Gastrocnemius medialis (tissue), 4 donors: ENCODE measurements at regions not wholly inside any gene's neighbourhood (a gene's known extent, or its start where the extent isn't known, plus 50 kb on each side); places are given as distances from the start of the nearest gene placed in this dataset.

Source experiments
- ATAC-seq, 2 donors: fragments of 150-250 bp; one replicate each; pipeline ENCODE4 v1.9.1; 2016
- DNase-seq, 2 donors: peaks; one replicate each; pipeline ENCODE4 v3.0.0-alpha.2; 2019
- H3K27ac ChIP-seq, 4 donors: fragments of 200-600 bp; sonication (generic); 1 replicate in 1 of 4; 2 replicates in 3 of 4; pipeline ENCODE4 v1.5.1; 2016 to 2018; ENCODE audit warnings: mild to moderate bottlenecking in 2 of 4, moderate library complexity in 1 of 4
- H3K27me3 ChIP-seq, 3 donors: fragments of 200-600 bp; sonication (generic) in 2 of 3; 1 replicate in 1 of 3; 2 replicates in 2 of 3; pipeline versions ENCODE4 v1.5.1 to v1.6.0; 2016 to 2019; ENCODE audit warnings: mild to moderate bottlenecking in 1 of 3, moderate library complexity in 1 of 3
- H3K36me3 ChIP-seq, 2 donors: fragments of 200-600 bp; sonication (generic) in 1 of 2; one replicate each; pipeline ENCODE4 v1.5.1; 2017 to 2018
- H3K4me1 ChIP-seq, 2 donors: fragments of 200-600 bp; sonication (generic) in 1 of 2; one replicate each; pipeline ENCODE4 v1.5.1; 2016 to 2017; ENCODE audit warnings: mild to moderate bottlenecking in 2 of 2
- H3K4me3 ChIP-seq, 4 donors: fragments of 200-600 bp; sonication (generic) in 3 of 4; 1 replicate in 1 of 4; 2 replicates in 3 of 4; pipeline ENCODE4 v1.5.1; 2016 to 2019; ENCODE audit warnings: mild to moderate bottlenecking in 2 of 4
- H3K9me3 ChIP-seq, 3 donors: fragments of 200-600 bp; sonication (generic) in 2 of 3; 1 replicate in 1 of 3; 2 replicates in 2 of 3; pipeline ENCODE4 v1.5.1; 2016 to 2019
- POLR2A ChIP-seq, 2 donors: fragments of 450-650 bp; IDR thresholded peaks; one replicate each; pipeline ENCODE4 v1.6.1; 2017; ENCODE audit warnings: antibody characterized with exemption in 2 of 2, mild to moderate bottlenecking in 2 of 2, moderate library complexity in 2 of 2
- in situ Hi-C, 4 donors: fragments of 200-750 bp; cut with MboI; loops; one replicate each; pipeline versions ENCODE4 v1.15.0 to v1.8.0; 2017; ENCODE audit warnings: low sequenced_read_pairs in 4 of 4
- intact Hi-C: fragments of 100-400 bp; cut with DNase I; formaldehyde crosslinking; loops from one replicate; pipeline ENCODE4 v1.15.1; 2023; ENCODE audit warnings: low total_unique reads
- TF ChIP-seq, protein P1 (sequence below), 5 experiments: fragments of 450-650 bp in 3 of 5; fragments of 200-600 bp in 2 of 5; sonication (generic) in 2 of 5; IDR thresholded peaks in 4 of 5; conservative IDR thresholded peaks in 1 of 5; 1 replicate in 4 of 5; 2 replicates in 1 of 5; pipeline ENCODE4 v1.5.1; 2016 to 2019; ENCODE audit warnings: antibody characterized with exemption in 5 of 5, mild to moderate bottlenecking in 3 of 5, moderate library complexity in 3 of 5

GRCh38 chr10:43859016-43859525 is 210.4 kb upstream of the ZNF32 start:
- no peak for DNase-seq
- no peaks in the 10 kb centered on the region for H3K9me3 ChIP-seq
- no peak for TF ChIP-seq POLR2A (IDR thresholded peaks at IDR 0.05)
- TF ChIP-seq, protein P1, sequence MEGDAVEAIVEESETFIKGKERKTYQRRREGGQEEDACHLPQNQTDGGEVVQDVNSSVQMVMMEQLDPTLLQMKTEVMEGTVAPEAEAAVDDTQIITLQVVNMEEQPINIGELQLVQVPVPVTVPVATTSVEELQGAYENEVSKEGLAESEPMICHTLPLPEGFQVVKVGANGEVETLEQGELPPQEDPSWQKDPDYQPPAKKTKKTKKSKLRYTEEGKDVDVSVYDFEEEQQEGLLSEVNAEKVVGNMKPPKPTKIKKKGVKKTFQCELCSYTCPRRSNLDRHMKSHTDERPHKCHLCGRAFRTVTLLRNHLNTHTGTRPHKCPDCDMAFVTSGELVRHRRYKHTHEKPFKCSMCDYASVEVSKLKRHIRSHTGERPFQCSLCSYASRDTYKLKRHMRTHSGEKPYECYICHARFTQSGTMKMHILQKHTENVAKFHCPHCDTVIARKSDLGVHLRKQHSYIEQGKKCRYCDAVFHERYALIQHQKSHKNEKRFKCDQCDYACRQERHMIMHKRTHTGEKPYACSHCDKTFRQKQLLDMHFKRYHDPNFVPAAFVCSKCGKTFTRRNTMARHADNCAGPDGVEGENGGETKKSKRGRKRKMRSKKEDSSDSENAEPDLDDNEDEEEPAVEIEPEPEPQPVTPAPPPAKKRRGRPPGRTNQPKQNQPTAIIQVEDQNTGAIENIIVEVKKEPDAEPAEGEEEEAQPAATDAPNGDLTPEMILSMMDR (IDR thresholded peaks at IDR 0.05 in 4 of 5, conservative IDR thresholded peaks at IDR 0.05 in 1 of 5): no peak
- no peak overlapping the region for H3K4me3 ChIP-seq
- H3K36me3 ChIP-seq: no peaks in the 10 kb centered on the region
- H3K4me1 ChIP-seq: peaks cover under 1 to 4% of the 10 kb centered on the region in 2 donors
- H3K27ac ChIP-seq: peak overlapping the region in 3 of 4 donors; percentile 29 to 51 (median 33)
- no peaks in the 10 kb centered on the region for H3K27me3 ChIP-seq
- intact Hi-C loops (no loop called here), in situ Hi-C loops (no loop called here)
- no peak for ATAC-seq

- no peaks in the 10 kb centered on the region for H3K36me3 ChIP-seq
- H3K27me3 ChIP-seq: no peaks in the 10 kb centered on the region
- H3K4me1 ChIP-seq: no peaks in the 10 kb centered on the region
- ATAC-seq (no peak), DNase-seq (no peak)
- no peak overlapping the region for H3K27ac ChIP-seq
- H3K4me3 ChIP-seq: no peak overlapping the region
- H3K9me3 ChIP-seq: no peaks in the 10 kb centered on the region
- intact Hi-C loops (no loop called here), in situ Hi-C loops (no loop called here)
- TF ChIP-seq POLR2A (IDR thresholded peaks at IDR 0.05): no peak
- TF ChIP-seq, protein P1 (IDR thresholded peaks at IDR 0.05 in 4 of 5, conservative IDR thresholded peaks at IDR 0.05 in 1 of 5): no peak
Observed at GRCh38 chr10:43857931-43858315, 209.2 kb upstream of the ZNF32 start.

GRCh38 chr10:43857206-43857930 is 208.7 kb upstream of the ZNF32 start:
- no peak for ATAC-seq
- no peak for DNase-seq
- no peaks in the 10 kb centered on the region for H3K9me3 ChIP-seq
- TF ChIP-seq POLR2A (IDR thresholded peaks at IDR 0.05): no peak
- TF ChIP-seq, protein P1 (IDR thresholded peaks at IDR 0.05 in 4 of 5, conservative IDR thresholded peaks at IDR 0.05 in 1 of 5): no peak
- H3K4me1 ChIP-seq: no peaks in the 10 kb centered on the region
- no peak overlapping the region for H3K4me3 ChIP-seq
- H3K27ac ChIP-seq: no peak overlapping the region
- intact Hi-C loops (no loop called here), in situ Hi-C loops (no loop called here)
- no peaks in the 10 kb centered on the region for H3K27me3 ChIP-seq
- H3K36me3 ChIP-seq: no peaks in the 10 kb centered on the region

GRCh38 chr10:43856299-43856698 is 207.6 kb upstream of the ZNF32 start:
- no peak overlapping the region for H3K4me3 ChIP-seq
- in situ Hi-C loops: no loop called here
- ATAC-seq (no peak), DNase-seq (no peak)
- TF ChIP-seq, protein P1 (IDR thresholded peaks at IDR 0.05 in 4 of 5, conservative IDR thresholded peaks at IDR 0.05 in 1 of 5): no peak
- TF ChIP-seq POLR2A (IDR thresholded peaks at IDR 0.05): no peak
- H3K9me3 ChIP-seq: no peaks in the 10 kb centered on the region
- H3K27me3 ChIP-seq: no peaks in the 10 kb centered on the region
- no peaks in the 10 kb centered on the region for H3K36me3 ChIP-seq
- no peaks in the 10 kb centered on the region for H3K4me1 ChIP-seq
- intact Hi-C loops: no loop called here
- H3K27ac ChIP-seq: no peak overlapping the region
